ENCODE measurements at regions not wholly inside any gene's neighbourhood (a gene's known extent, or its start where the extent isn't known, plus 50 kb on each side); places are given as distances from the start of the nearest gene placed in this dataset.

GRCh38 chr3:76715426-76715825 is 324.5 kb upstream of the ROBO2 start:
- Histone ChIP-seq H3K27me3 (no peaks in the 10 kb centered on the region), H3K4me1 (no peaks in the 10 kb centered on the region), H3K27ac (no peak overlapping the region), H3K4me3 (no peak overlapping the region), H3K9me3 (no peaks in the 10 kb centered on the region), H3K36me3 (no peaks in the 10 kb centered on the region)
- WGBS, 2 donors, result 85 to 100% methylated on average over 1 of the region's 1 CpG
- TF ChIP-seq, protein P1, sequence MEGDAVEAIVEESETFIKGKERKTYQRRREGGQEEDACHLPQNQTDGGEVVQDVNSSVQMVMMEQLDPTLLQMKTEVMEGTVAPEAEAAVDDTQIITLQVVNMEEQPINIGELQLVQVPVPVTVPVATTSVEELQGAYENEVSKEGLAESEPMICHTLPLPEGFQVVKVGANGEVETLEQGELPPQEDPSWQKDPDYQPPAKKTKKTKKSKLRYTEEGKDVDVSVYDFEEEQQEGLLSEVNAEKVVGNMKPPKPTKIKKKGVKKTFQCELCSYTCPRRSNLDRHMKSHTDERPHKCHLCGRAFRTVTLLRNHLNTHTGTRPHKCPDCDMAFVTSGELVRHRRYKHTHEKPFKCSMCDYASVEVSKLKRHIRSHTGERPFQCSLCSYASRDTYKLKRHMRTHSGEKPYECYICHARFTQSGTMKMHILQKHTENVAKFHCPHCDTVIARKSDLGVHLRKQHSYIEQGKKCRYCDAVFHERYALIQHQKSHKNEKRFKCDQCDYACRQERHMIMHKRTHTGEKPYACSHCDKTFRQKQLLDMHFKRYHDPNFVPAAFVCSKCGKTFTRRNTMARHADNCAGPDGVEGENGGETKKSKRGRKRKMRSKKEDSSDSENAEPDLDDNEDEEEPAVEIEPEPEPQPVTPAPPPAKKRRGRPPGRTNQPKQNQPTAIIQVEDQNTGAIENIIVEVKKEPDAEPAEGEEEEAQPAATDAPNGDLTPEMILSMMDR (IDR thresholded peaks at IDR 0.05), result no peak
- TF ChIP-seq EP300 (IDR thresholded peaks at IDR 0.05) (no peak), POLR2A (IDR thresholded peaks at IDR 0.05) (no peak), POLR2AphosphoS5 (IDR thresholded peaks at IDR 0.05) (no peak)
- DNase-seq, result no peak
- ATAC-seq (ENCODE audit: low FRiP score in 2 of 2), result no peak

GRCh38 chr3:76723366-76723765 is 316.5 kb upstream of the ROBO2 start:
- Histone ChIP-seq H3K4me3 (no peak overlapping the region), H3K36me3 (no peaks in the 10 kb centered on the region), H3K9me3 (no peaks in the 10 kb centered on the region), H3K27ac (no peak overlapping the region), H3K27me3 (no peaks in the 10 kb centered on the region), H3K4me1 (no peaks in the 10 kb centered on the region)
- WGBS, 2 donors, result 72 to 75% methylated on average over 2 of the region's 2 CpGs
- ATAC-seq (ENCODE audit: low FRiP score in 2 of 2) (no peak), DNase-seq (no peak)
- no peak for TF ChIP-seq POLR2AphosphoS5 (IDR thresholded peaks at IDR 0.05)
- no peak for TF ChIP-seq EP300 (IDR thresholded peaks at IDR 0.05)
- TF ChIP-seq, protein P1 (IDR thresholded peaks at IDR 0.05), result no peak
- TF ChIP-seq POLR2A (IDR thresholded peaks at IDR 0.05), result no peak

GRCh38 chr3:76724075-76724474 is 315.8 kb upstream of the ROBO2 start:
- DNase-seq, result no peak

DNA sequence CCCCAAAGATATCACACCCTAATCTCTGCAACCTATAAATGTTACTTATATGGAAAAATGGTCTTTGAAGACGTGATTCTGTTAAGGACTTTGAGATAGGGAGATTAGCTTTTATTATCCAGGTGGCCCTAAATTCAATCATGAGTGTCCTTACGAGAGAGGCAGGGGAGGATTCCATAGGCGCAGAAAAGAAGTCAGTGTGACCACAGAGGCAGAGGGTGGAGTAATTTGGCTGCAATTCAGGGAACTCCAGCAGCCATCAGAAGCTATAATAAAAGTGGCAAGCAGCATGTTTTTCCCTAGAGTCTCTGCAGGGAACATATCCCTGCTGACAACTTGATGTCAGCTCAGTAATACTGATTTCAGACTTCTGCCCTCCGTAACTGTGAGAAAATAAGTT is 315.2 kb upstream of the ROBO2 start:
- no peaks in the 10 kb centered on the region for H3K4me1 ChIP-seq

More at GRCh38 chr3:76724075-76724474, 315.8 kb upstream of the ROBO2 start:
- H3K4me3 ChIP-seq, result no peak overlapping the region
- H3K27me3 ChIP-seq, result no peaks in the 10 kb centered on the region
- no peaks in the 10 kb centered on the region for H3K9me3 ChIP-seq
- WGBS, 2 donors, result 92 to 95% methylated on average over 1 of the region's 1 CpG
- TF ChIP-seq POLR2AphosphoS5 (IDR thresholded peaks at IDR 0.05) (no peak), EP300 (IDR thresholded peaks at IDR 0.05) (no peak), POLR2A (IDR thresholded peaks at IDR 0.05) (no peak)
- TF ChIP-seq, protein P1 (IDR thresholded peaks at IDR 0.05), result no peak
- ATAC-seq (ENCODE audit: low FRiP score in 2 of 2), result no peak
- no peaks in the 10 kb centered on the region for H3K4me1 ChIP-seq
- H3K27ac ChIP-seq, result no peak overlapping the region
- H3K36me3 ChIP-seq, result no peaks in the 10 kb centered on the region

GRCh38 chr3:76726034-76726433 is 313.9 kb upstream of the ROBO2 start:
- DNase-seq (no peak), ATAC-seq (ENCODE audit: low FRiP score in 2 of 2) (no peak)
- no peak for TF ChIP-seq EP300 (IDR thresholded peaks at IDR 0.05)
- no peak for TF ChIP-seq POLR2AphosphoS5 (IDR thresholded peaks at IDR 0.05)
- TF ChIP-seq POLR2A (IDR thresholded peaks at IDR 0.05), result no peak
- TF ChIP-seq, protein P1 (IDR thresholded peaks at IDR 0.05), result no peak
- 91 to 95% methylated on average over 5 of the region's 5 CpGs for WGBS, 2 donors
- Histone ChIP-seq H3K9me3 (no peaks in the 10 kb centered on the region), H3K36me3 (no peaks in the 10 kb centered on the region), H3K4me1 (no peaks in the 10 kb centered on the region), H3K4me3 (no peak overlapping the region), H3K27ac (no peak overlapping the region), H3K27me3 (no peaks in the 10 kb centered on the region)

More for the DNA sequence above, 315.2 kb upstream of the ROBO2 start:
- no peaks in the 10 kb centered on the region for H3K27me3 ChIP-seq
- no peak overlapping the region for H3K27ac ChIP-seq
- H3K9me3 ChIP-seq, result no peaks in the 10 kb centered on the region
- ATAC-seq (ENCODE audit: low FRiP score in 2 of 2) (no peak), DNase-seq (no peak)
- H3K4me3 ChIP-seq, result no peak overlapping the region
- WGBS, 2 donors, result 72 to 73% methylated on average over 4 of the region's 4 CpGs
- TF ChIP-seq EP300 (IDR thresholded peaks at IDR 0.05) (no peak), POLR2AphosphoS5 (IDR thresholded peaks at IDR 0.05) (no peak), POLR2A (IDR thresholded peaks at IDR 0.05) (no peak)
- TF ChIP-seq, protein P1 (IDR thresholded peaks at IDR 0.05), result no peak
- no peaks in the 10 kb centered on the region for H3K36me3 ChIP-seq
